Duodenal mucosa (tissue), 2 donors: ENCODE measurements at regions not wholly inside any gene's neighbourhood (a gene's known extent, or its start where the extent isn't known, plus 50 kb on each side); places are given as distances from the start of the nearest gene placed in this dataset.
"Not testable (repeated sequence)": the region's sequence is repeated elsewhere in the genome, so short reads cannot be mapped to it uniquely, and the experiment has no call there.

Experiments used
- H3K27ac ChIP-seq: one replicate; pipeline ENCODE4 v1.7.0; 2013; ENCODE audit warnings: low read depth, low read length
- H3K27me3 ChIP-seq, 2 donors: one replicate each; pipeline ENCODE4 v1.7.0; 2013; ENCODE audit warnings: low read length in 2 of 2, control low read depth in 1 of 2; ENCODE audit not compliant: insufficient read depth in 2 of 2, control insufficient read depth in 1 of 2
- H3K36me3 ChIP-seq, 2 donors: one replicate each; pipeline ENCODE4 v1.7.0; 2013; ENCODE audit warnings: low read length in 2 of 2, control low read depth in 1 of 2; ENCODE audit not compliant: insufficient read depth in 2 of 2, control insufficient read depth in 1 of 2
- H3K4me1 ChIP-seq, 2 donors: one replicate each; pipeline ENCODE4 v1.7.0; 2013; ENCODE audit warnings: low read length in 2 of 2, control low read depth in 1 of 2; ENCODE audit not compliant: insufficient read depth in 2 of 2, control insufficient read depth in 1 of 2
- H3K4me3 ChIP-seq, 2 donors: one replicate each; pipeline ENCODE4 v1.7.0; 2013; ENCODE audit warnings: low read length in 2 of 2, low read depth in 1 of 2
- H3K9ac ChIP-seq, 2 donors: one replicate each; pipeline ENCODE4 v1.7.0; 2013; ENCODE audit warnings: low read length in 2 of 2, low read depth in 1 of 2
- H3K9me3 ChIP-seq, 2 donors: one replicate each; pipeline ENCODE4 v1.7.0; 2013; ENCODE audit warnings: low read length in 2 of 2, control low read depth in 1 of 2; ENCODE audit not compliant: control insufficient read depth in 1 of 2

DNA sequence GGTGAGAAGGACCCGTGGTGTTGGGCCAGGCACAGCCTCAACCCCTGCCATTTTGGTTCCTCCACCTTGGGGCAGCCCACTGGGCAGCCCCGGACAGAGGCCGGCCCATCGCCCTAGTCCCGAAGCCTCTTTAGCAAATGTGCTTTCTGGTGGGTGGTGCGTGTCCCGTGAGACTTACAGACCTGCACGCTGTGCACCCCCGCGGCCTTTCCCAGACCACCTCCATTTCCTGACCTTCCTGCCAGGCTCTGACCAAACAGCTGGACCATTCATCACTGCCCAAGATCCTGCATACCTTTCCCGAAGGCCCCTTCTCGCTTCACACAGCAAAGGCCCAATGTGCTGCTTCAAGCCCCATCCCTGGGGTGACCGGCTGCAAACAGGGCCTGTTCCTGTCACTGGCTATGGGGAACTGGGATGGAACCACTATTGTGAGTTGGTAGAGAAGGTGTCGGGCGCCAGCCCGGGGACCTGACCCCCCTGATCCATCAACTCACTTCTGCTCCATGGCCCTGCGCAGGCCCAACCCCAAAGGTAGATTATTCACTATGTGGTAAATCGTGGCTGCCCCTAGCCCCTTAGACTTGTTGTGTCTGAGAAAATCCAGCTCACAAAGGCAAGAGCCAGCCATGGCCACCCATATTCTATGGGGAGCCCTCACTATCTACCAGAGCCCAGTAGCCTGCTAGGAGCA is 341.0 kb downstream of the EIPR1 start:
- H3K36me3 ChIP-seq = no peaks in the 10 kb centered on the region
- no peaks in the 10 kb centered on the region for H3K9me3 ChIP-seq
- no peaks in the 10 kb centered on the region for H3K4me1 ChIP-seq
- H3K27me3 ChIP-seq = no peaks in the 10 kb centered on the region
- H3K27ac ChIP-seq = no peak overlapping the region
- no peak overlapping the region for H3K9ac ChIP-seq
- no peak overlapping the region for H3K4me3 ChIP-seq

DNA sequence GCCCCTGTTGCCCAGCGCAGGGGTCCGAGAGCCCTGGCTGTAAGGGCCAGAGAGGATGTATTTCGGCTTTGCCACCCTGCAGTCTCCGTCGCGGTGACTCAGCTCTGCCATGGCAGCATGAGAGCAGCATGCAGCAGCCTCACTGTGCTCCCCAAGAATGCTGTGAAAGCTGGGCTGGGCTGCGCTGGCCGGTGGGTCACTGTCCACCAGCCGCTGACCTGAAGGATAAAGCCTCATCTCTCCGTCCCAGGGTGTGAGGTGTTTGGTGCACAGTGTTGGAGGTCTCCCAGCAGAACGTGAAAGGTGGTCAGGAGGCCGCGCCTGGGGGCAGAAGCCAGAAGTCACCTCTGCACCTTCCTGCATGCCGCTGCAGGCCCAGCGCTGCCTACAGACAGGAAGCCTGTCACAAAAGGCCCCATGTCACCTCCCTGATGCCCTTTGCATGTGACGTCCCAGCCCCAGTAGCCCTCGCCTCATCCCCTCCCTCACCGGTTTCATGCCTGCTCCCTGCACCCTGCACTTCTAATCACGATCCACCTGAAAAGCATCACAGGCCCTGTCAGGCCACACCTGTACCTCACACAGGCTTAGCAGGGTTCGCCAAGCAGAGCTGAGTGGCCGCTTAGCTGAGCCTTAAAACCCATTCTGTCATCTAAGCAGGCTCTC is 342.1 kb downstream of the EIPR1 start:
- no peaks in the 10 kb centered on the region for H3K36me3 ChIP-seq
- no peaks in the 10 kb centered on the region for H3K4me1 ChIP-seq
- no peak overlapping the region for H3K27ac ChIP-seq
- H3K9ac ChIP-seq = no peak overlapping the region
- H3K9me3 ChIP-seq = peaks cover 0 to under 1% of the 10 kb centered on the region in 2 donors
- H3K27me3 ChIP-seq = no peaks in the 10 kb centered on the region
- H3K4me3 ChIP-seq = no peak overlapping the region

DNA sequence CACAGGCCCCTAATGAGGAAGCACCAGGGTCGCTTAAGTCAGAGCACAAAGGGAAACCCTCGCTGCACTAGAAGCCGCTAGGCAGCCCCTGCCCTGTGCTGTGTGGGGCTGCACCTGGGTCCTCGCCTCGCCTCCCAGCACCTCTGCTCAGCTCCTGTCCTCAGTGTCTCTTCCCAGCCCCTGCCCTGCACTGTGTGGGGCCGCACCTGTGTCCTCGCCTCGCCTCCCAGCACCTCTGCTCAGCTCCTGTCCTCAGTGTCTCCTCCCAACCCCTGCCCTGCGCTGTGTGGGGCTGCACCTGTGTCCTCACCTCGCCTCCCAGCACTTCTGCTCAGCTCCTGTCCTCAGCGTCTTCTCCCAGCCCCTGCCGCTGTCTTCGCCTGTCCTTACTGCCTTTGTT is 342.8 kb downstream of the EIPR1 start:
- no peaks in the 10 kb centered on the region for H3K27me3 ChIP-seq
- no peaks in the 10 kb centered on the region for H3K36me3 ChIP-seq
- H3K27ac ChIP-seq = no peak overlapping the region
- H3K4me1 ChIP-seq = no peaks in the 10 kb centered on the region
- no peak overlapping the region for H3K9ac ChIP-seq
- no peak overlapping the region for H3K4me3 ChIP-seq
- peaks cover 0 to 5% of the 10 kb centered on the region in 2 donors for H3K9me3 ChIP-seq

- Histone ChIP-seq H3K4me3 (no peak overlapping the region), H3K9me3 (peaks cover 0 to 5% of the 10 kb centered on the region in 2 donors), H3K9ac (no peak overlapping the region), H3K27ac (no peak overlapping the region), H3K36me3 (no peaks in the 10 kb centered on the region), H3K4me1 (no peaks in the 10 kb centered on the region), H3K27me3 (no peaks in the 10 kb centered on the region)
Measured at GRCh38 chr2:3034396-3034795, 343.2 kb downstream of the EIPR1 start.

DNA sequence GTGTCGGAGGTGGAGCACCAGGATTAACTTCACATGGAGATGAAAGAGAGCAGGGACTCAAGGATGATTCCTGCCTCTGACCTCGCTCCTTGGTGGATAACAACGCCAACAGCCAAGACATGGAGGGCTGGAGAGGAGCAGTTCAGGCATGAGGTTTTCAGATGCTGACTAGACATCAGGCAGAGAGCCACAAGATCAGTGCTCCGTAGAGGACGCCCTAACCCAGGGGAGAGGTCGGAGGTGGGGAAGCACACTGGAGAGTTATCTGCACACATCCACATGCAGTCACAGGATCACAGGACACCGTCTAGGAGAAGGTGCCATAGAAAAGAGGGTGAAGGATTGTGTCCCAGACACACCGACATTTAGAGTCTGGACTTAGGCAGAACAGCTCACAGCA is 344.3 kb downstream of the EIPR1 start:
- H3K9me3 ChIP-seq = peaks cover 0 to 5% of the 10 kb centered on the region in 2 donors
- no peak overlapping the region for H3K9ac ChIP-seq
- H3K36me3 ChIP-seq = no peaks in the 10 kb centered on the region
- H3K27ac ChIP-seq = no peak overlapping the region
- H3K4me1 ChIP-seq = no peaks in the 10 kb centered on the region
- no peak overlapping the region for H3K4me3 ChIP-seq
- H3K27me3 ChIP-seq = no peaks in the 10 kb centered on the region

DNA sequence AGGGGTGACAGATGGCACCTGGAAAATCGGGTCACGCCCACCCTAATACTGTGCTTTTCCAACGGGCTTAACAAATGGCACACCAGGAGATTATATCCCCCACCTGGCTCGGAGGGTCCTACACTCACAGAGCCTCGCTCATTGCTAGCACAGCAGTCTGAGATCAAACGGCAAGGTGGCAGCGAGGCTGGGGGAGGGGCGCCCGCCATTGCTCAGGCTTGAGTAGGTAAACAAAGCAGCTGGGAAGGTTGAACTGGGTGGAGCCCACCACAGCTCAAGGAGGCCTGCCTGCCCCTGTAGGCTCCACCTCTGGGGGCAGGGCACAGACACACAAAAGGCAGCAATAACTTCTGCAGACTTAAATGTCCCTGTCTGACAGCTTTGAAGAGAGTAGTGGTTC is 346.8 kb downstream of the EIPR1 start:
- not testable (repeated sequence) for H3K4me3 ChIP-seq, H3K9ac ChIP-seq, H3K27me3 ChIP-seq, H3K4me1 ChIP-seq, H3K36me3 ChIP-seq, H3K27ac ChIP-seq, H3K9me3 ChIP-seq

DNA sequence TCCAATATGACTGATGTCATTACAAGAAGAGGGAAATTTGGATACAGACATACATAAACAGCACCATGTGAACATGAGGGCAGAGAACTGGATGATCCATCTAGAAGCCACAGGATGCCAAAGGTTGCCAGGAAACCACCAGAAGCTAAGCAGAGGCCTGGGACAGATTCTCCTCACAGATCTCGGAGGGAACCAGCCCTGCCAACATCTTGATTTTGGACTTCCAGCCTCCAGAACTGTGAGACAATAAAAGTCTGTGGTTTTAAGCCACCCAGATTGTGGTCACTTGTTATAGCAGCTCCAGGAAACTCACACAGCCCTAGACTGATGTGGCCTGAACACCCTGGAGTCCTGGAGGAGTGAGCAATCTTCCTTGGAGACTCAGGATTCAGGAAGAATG is 351.6 kb downstream of the EIPR1 start:
- no peaks in the 10 kb centered on the region for H3K36me3 ChIP-seq

GRCh38 chr2:3025261-3025660 is 352.4 kb downstream of the EIPR1 start:
- Histone ChIP-seq H3K27me3 (no peaks in the 10 kb centered on the region), H3K36me3 (no peaks in the 10 kb centered on the region), H3K9me3 (peaks cover 0 to 1% of the 10 kb centered on the region in 2 donors), H3K9ac (no peak overlapping the region), H3K4me3 (no peak overlapping the region), H3K4me1 (no peaks in the 10 kb centered on the region), H3K27ac (no peak overlapping the region)

More for the DNA sequence above, 351.6 kb downstream of the EIPR1 start:
- peaks cover 0 to 5% of the 10 kb centered on the region in 2 donors for H3K9me3 ChIP-seq
- no peak overlapping the region for H3K9ac ChIP-seq
- no peak overlapping the region for H3K27ac ChIP-seq
- H3K4me1 ChIP-seq = no peaks in the 10 kb centered on the region
- H3K27me3 ChIP-seq = no peaks in the 10 kb centered on the region
- H3K4me3 ChIP-seq = no peak overlapping the region

- no peak overlapping the region for H3K9ac ChIP-seq
- H3K27ac ChIP-seq = no peak overlapping the region
- no peaks in the 10 kb centered on the region for H3K36me3 ChIP-seq
- H3K4me1 ChIP-seq = no peaks in the 10 kb centered on the region
- H3K9me3 ChIP-seq = no peaks in the 10 kb centered on the region
- no peak overlapping the region for H3K4me3 ChIP-seq
- no peaks in the 10 kb centered on the region for H3K27me3 ChIP-seq
Measured at GRCh38 chr2:3024401-3024935, 353.1 kb downstream of the EIPR1 start.

- Histone ChIP-seq H3K27ac (no peak overlapping the region), H3K9ac (no peak overlapping the region), H3K36me3 (no peaks in the 10 kb centered on the region), H3K9me3 (no peaks in the 10 kb centered on the region), H3K27me3 (no peaks in the 10 kb centered on the region), H3K4me1 (no peaks in the 10 kb centered on the region), H3K4me3 (no peak overlapping the region)
Measured at GRCh38 chr2:3023531-3023930, 354.1 kb downstream of the EIPR1 start.
